CD4-positive, alpha-beta T cell (primary cell): ENCODE measurements at regions not wholly inside any gene's neighbourhood (a gene's known extent, or its start where the extent isn't known, plus 50 kb on each side); places are given as distances from the start of the nearest gene placed in this dataset.

Experiments
- ATAC-seq: fragments of 200-7000 bp; cut with Tn5 transposase; one replicate; pipeline ENCODE4 v1.10.0; 2022; ENCODE audit warnings: mild to moderate bottlenecking; ENCODE audit not compliant: poor library complexity
- CTCF ChIA-PET: fragments of 350-600 bp; sonication (Branson Sonifier 250); formaldehyde crosslinking; loops from one replicate; lab custom pipeline; 2021; ENCODE audit warnings: antibody characterized with exemption, inconsistent platforms; lab: Charles Lee
- POLR2A ChIA-PET: fragments of 350-600 bp; sonication (Branson Sonifier 250); formaldehyde crosslinking; loops from one replicate; lab custom pipeline; 2021; ENCODE audit warnings: antibody characterized with exemption, inconsistent platforms; lab: Charles Lee
- DNase-seq, 14 experiments: peaks; one replicate each; pipeline ENCODE4 v3.0.0-alpha.2; 2013 to 2020; ENCODE audit warnings: mixed read lengths in 2 of 14
- H3K27ac ChIP-seq, 2 donors: one replicate each; pipeline versions ENCODE4 v1.5.1 to v1.7.0; 2013; ENCODE audit warnings: low read length in 2 of 2, low read depth in 1 of 2, mild to moderate bottlenecking in 1 of 2
- H3K27me3 ChIP-seq, 2 experiments: 1 replicate in 1 of 2; 2 replicates in 1 of 2; pipeline versions ENCODE4 v1.6.1 to v1.7.0; 2013; ENCODE audit warnings: low read length in 2 of 2, control low read depth in 1 of 2, mild to moderate bottlenecking in 1 of 2, moderate library complexity in 1 of 2; ENCODE audit not compliant: insufficient read depth in 2 of 2, control insufficient read depth in 1 of 2
- H3K36me3 ChIP-seq: one replicate; pipeline ENCODE4 v1.6.1; 2013; ENCODE audit warnings: low read length, control low read depth; ENCODE audit not compliant: insufficient read depth
- H3K4me1 ChIP-seq: one replicate; pipeline ENCODE4 v1.6.1; 2013; ENCODE audit warnings: low read length, control low read depth; ENCODE audit not compliant: insufficient read depth
- H3K4me3 ChIP-seq: one replicate; pipeline ENCODE4 v1.5.1; 2013; ENCODE audit warnings: mild to moderate bottlenecking, low read length, moderate library complexity
- H3K9me3 ChIP-seq, 2 experiments: 1 replicate in 1 of 2; 2 replicates in 1 of 2; pipeline versions ENCODE4 v1.6.1 to v1.7.0; 2013; ENCODE audit warnings: low read length in 2 of 2, mild to moderate bottlenecking in 2 of 2, control low read depth in 1 of 2, moderate library complexity in 1 of 2; ENCODE audit not compliant: control insufficient read depth in 1 of 2, insufficient read depth in 1 of 2
- H3K27ac Mint-ChIP-seq: one replicate; pipeline ENCODE4 v1.8.0; 2020; ENCODE audit warnings: mixed read lengths
- H3K27me3 Mint-ChIP-seq: one replicate; pipeline ENCODE4 v1.8.0; 2021; ENCODE audit warnings: mixed read lengths
- H3K36me3 Mint-ChIP-seq: one replicate; pipeline ENCODE4 v1.8.0; 2021; ENCODE audit warnings: low read depth, mixed read lengths
- H3K4me1 Mint-ChIP-seq: one replicate; pipeline ENCODE4 v1.8.0; 2021; ENCODE audit warnings: low read depth, mixed read lengths
- H3K4me3 Mint-ChIP-seq: one replicate; pipeline ENCODE4 v1.8.0; 2020; ENCODE audit warnings: mild to moderate bottlenecking, mixed read lengths
- H3K9me3 Mint-ChIP-seq: one replicate; pipeline ENCODE4 v1.8.0; 2020; ENCODE audit warnings: mixed read lengths
- CTCF ChIP-seq: fragments of 200-600 bp; IDR thresholded peaks from one replicate; pipeline ENCODE4 v1.8.0; 2022; ENCODE audit warnings: antibody characterized with exemption, mild to moderate bottlenecking
- intact Hi-C, 2 experiments: fragments of 100-400 bp; cut with DNase I in 1 of 2; cut with micrococcal nuclease in 1 of 2; formaldehyde crosslinking; loops; one replicate each; pipeline versions ENCODE4 v1.15.1 to v1.9.0; 2023 to 2025; cut with DNase I, micrococcal nuclease

- CTCF ChIA-PET: no interaction called here
- H3K27ac Mint-ChIP-seq: no peak overlapping the region
Observed at GRCh38 chr1:193850745-193851144, 664.3 kb upstream of the B3GALT2 start.

GRCh38 chr1:193846876-193847604, 660.6 kb upstream of the B3GALT2 start:
- Histone ChIP-seq H3K36me3 (no peaks in the 10 kb centered on the region), H3K27ac (no peak overlapping the region), H3K4me1 (no peaks in the 10 kb centered on the region), H3K9me3 (no peaks in the 10 kb centered on the region), H3K27me3 (no peaks in the 10 kb centered on the region), H3K4me3 (no peak overlapping the region)
- Mint-ChIP-seq H3K27me3 (no peaks in the 10 kb centered on the region), H3K4me3 (no peak overlapping the region), H3K9me3 (no peaks in the 10 kb centered on the region), H3K27ac (no peak overlapping the region), H3K4me1 (no peaks in the 10 kb centered on the region), H3K36me3 (no peaks in the 10 kb centered on the region)
- ChIA-PET CTCF (no interaction called here), POLR2A (no interaction called here)
- no peak for TF ChIP-seq CTCF
- DNase-seq: no peak
- intact Hi-C loops: no loop called here
- ATAC-seq: no peak

More at GRCh38 chr1:193850745-193851144, 664.3 kb upstream of the B3GALT2 start:
- Histone ChIP-seq H3K27me3 (no peaks in the 10 kb centered on the region), H3K4me1 (no peaks in the 10 kb centered on the region), H3K4me3 (no peak overlapping the region), H3K9me3 (peaks cover 0 to 5% of the 10 kb centered on the region in 2 experiments), H3K27ac (no peak overlapping the region), H3K36me3 (no peaks in the 10 kb centered on the region)
- Mint-ChIP-seq H3K36me3 (no peaks in the 10 kb centered on the region), H3K9me3 (no peaks in the 10 kb centered on the region), H3K27me3 (no peaks in the 10 kb centered on the region), H3K4me1 (no peaks in the 10 kb centered on the region), H3K4me3 (no peak overlapping the region)
- POLR2A ChIA-PET: no interaction called here
- DNase-seq (no peak), ATAC-seq (no peak)
- intact Hi-C loops: no loop called here
- TF ChIP-seq CTCF: no peak

GRCh38 chr1:193846411-193846810, 660.0 kb upstream of the B3GALT2 start:
- POLR2A ChIA-PET: no interaction called here
- no peaks in the 10 kb centered on the region for H3K9me3 Mint-ChIP-seq

More at GRCh38 chr1:193846411-193846810, 660.0 kb upstream of the B3GALT2 start:
- Mint-ChIP-seq H3K27ac (no peak overlapping the region), H3K27me3 (no peaks in the 10 kb centered on the region), H3K4me1 (no peaks in the 10 kb centered on the region), H3K36me3 (no peaks in the 10 kb centered on the region), H3K4me3 (no peak overlapping the region)
- intact Hi-C loops: no loop called here
- ATAC-seq (no peak), DNase-seq (no peak)
- H3K27ac ChIP-seq: no peak overlapping the region
- no peaks in the 10 kb centered on the region for H3K36me3 ChIP-seq
- H3K27me3 ChIP-seq: no peaks in the 10 kb centered on the region
- no peaks in the 10 kb centered on the region for H3K9me3 ChIP-seq
- no peak overlapping the region for H3K4me3 ChIP-seq
- TF ChIP-seq CTCF: no peak
- H3K4me1 ChIP-seq: no peaks in the 10 kb centered on the region
- CTCF ChIA-PET: no interaction called here
